Activated CD4-positive, alpha-beta T cell treated with anti-CD3 and anti-CD28 coated beads, Interleukin-2, amount 50 U/mL, for 16 hours (primary cell): ENCODE measurements at regions not wholly inside any gene's neighbourhood (a gene's known extent, or its start where the extent isn't known, plus 50 kb on each side); places are given as distances from the start of the nearest gene placed in this dataset.
A peak's percentile ranks its signal among the peaks of the same experiment; 100 is the strongest.
"Not testable (repeated sequence)": the region's sequence is repeated elsewhere in the genome, so short reads cannot be mapped to it uniquely, and the experiment has no call there.

Experiments used
- DNase-seq: peaks from one replicate; pipeline ENCODE4 v3.0.0-alpha.2; 2020

- DNase-seq: not testable (repeated sequence)
Measured at GRCh38 chr14:45551240-45551820, 298.3 kb upstream of the MIS18BP1 start.

- no peak for DNase-seq
Measured at GRCh38 chr14:45531022-45531421, 278.0 kb upstream of the MIS18BP1 start.

GRCh38 chr14:45526715-45527549 is 273.9 kb upstream of the MIS18BP1 start:
- peak; percentile 38 for DNase-seq

- no peak for DNase-seq
Measured at GRCh38 chr14:45519766-45520165, 266.8 kb upstream of the MIS18BP1 start.

- DNase-seq: no peak
Measured at GRCh38 chr14:45492876-45493275, 239.9 kb upstream of the MIS18BP1 start.

GRCh38 chr14:45491914-45492313 is 238.9 kb upstream of the MIS18BP1 start:
- DNase-seq: no peak

GRCh38 chr14:45486599-45486998 is 233.6 kb upstream of the MIS18BP1 start:
- DNase-seq: no peak

- DNase-seq: no peak
Measured at GRCh38 chr14:45467023-45467422, 214.0 kb upstream of the MIS18BP1 start.

- no peak for DNase-seq
Measured at GRCh38 chr14:45434221-45434620, 181.2 kb upstream of the MIS18BP1 start.

GRCh38 chr14:45426685-45427282 is 173.8 kb upstream of the MIS18BP1 start:
- peak; percentile 44 for DNase-seq

GRCh38 chr14:45406942-45407341 is 153.9 kb upstream of the MIS18BP1 start:
- no peak for DNase-seq

GRCh38 chr14:45400950-45401640 is 148.1 kb upstream of the MIS18BP1 start:
- DNase-seq: no peak

GRCh38 chr14:45400509-45400908 is 147.5 kb upstream of the MIS18BP1 start:
- DNase-seq: no peak

GRCh38 chr14:45381091-45381490 is 128.1 kb upstream of the MIS18BP1 start:
- DNase-seq: no peak

GRCh38 chr14:45377166-45377565 is 124.2 kb upstream of the MIS18BP1 start:
- DNase-seq: no peak

GRCh38 chr14:45373877-45374276 is 120.9 kb upstream of the MIS18BP1 start:
- DNase-seq: no peak

GRCh38 chr14:45364565-45365156 is 111.7 kb upstream of the MIS18BP1 start:
- DNase-seq: no peak

- no peak for DNase-seq
Measured at GRCh38 chr14:45362505-45362904, 109.5 kb upstream of the MIS18BP1 start.

GRCh38 chr14:45361727-45362126 is 108.7 kb upstream of the MIS18BP1 start:
- no peak for DNase-seq

- no peak for DNase-seq
Measured at GRCh38 chr14:45359746-45360145, 106.7 kb upstream of the MIS18BP1 start.

- DNase-seq: no peak
Measured at GRCh38 chr14:45332360-45332988, 79.5 kb upstream of the MIS18BP1 start.

- DNase-seq: no peak
Measured at GRCh38 chr14:45308745-45309397, 55.9 kb upstream of the MIS18BP1 start.
